ENCODE measurements at regions not wholly inside any gene's neighbourhood (a gene's known extent, or its start where the extent isn't known, plus 50 kb on each side); places are given as distances from the start of the nearest gene placed in this dataset.

- TF ChIP-seq ZNF324 (tag by site-specific recombination; IDR thresholded peaks at IDR 0.05) (no peak), REST (tag by site-specific recombination; IDR thresholded peaks at IDR 0.05) (no peak), CTCF (tag by site-specific recombination; IDR thresholded peaks at IDR 0.05) (no peak), ZNF513 (tag by site-specific recombination; IDR thresholded peaks at IDR 0.05) (no peak), ZNF274 (IDR thresholded peaks at IDR 0.05; ENCODE audit: low read length) (no peak), ZNF274 (tag by site-specific recombination; IDR thresholded peaks at IDR 0.05; ENCODE audit: borderline replicate concordance) (no peak), PATZ1 (tag by site-specific recombination; IDR thresholded peaks at IDR 0.05) (no peak), SETDB1 (IDR thresholded peaks at IDR 0.05; ENCODE audit: insufficient read length, low read length) (no peak), ATF2 (tag by site-specific recombination; IDR thresholded peaks at IDR 0.05; ENCODE audit: low read depth) (no peak), ZNF529 (tag by site-specific recombination; IDR thresholded peaks at IDR 0.05; ENCODE audit: insufficient replicate concordance) (no peak), ZNF280C (tag by site-specific recombination; IDR thresholded peaks at IDR 0.05) (no peak)
Measured at GRCh38 chr15:97053635-97054034, 723.1 kb downstream of the NR2F2 start.

Measured in HEK293 (cell line).